ENCODE measurements at regions not wholly inside any gene's neighbourhood (a gene's known extent, or its start where the extent isn't known, plus 50 kb on each side); places are given as distances from the start of the nearest gene placed in this dataset.

GRCh38 chr16:80048250-80048649 lies 447.7 kb upstream of the MAF start:
- Mint-ChIP-seq H3K4me3 (no peak overlapping the region), H3K27me3 (peaks cover 3% of the 10 kb centered on the region), H3K4me1 (no peaks in the 10 kb centered on the region), H3K36me3 (ENCODE audit: low read depth) (no peaks in the 10 kb centered on the region), H3K27ac (no peak overlapping the region), H3K9me3 (peaks cover 3% of the 10 kb centered on the region)
- intact Hi-C loops (cut with micrococcal nuclease), result no loop called here
- ChIA-PET POLR2A (no interaction called here), CTCF (no interaction called here)
- ATAC-seq (ENCODE audit: low read depth) (no peak), DNase-seq (no peak)
- no peak for TF ChIP-seq CTCF (IDR thresholded peaks at IDR 0.05)

- ChIA-PET POLR2A (no interaction called here), CTCF (no interaction called here)
- Mint-ChIP-seq H3K4me3 (no peak overlapping the region), H3K27me3 (peaks cover 3% of the 10 kb centered on the region), H3K36me3 (ENCODE audit: low read depth) (no peaks in the 10 kb centered on the region), H3K27ac (no peak overlapping the region), H3K9me3 (peaks cover 3% of the 10 kb centered on the region), H3K4me1 (no peaks in the 10 kb centered on the region)
- intact Hi-C loops (cut with micrococcal nuclease), result no loop called here
- DNase-seq, result no peak
- no peak for TF ChIP-seq CTCF (IDR thresholded peaks at IDR 0.05)
- no peak for ATAC-seq (ENCODE audit: low read depth)
Observed at GRCh38 chr16:80047842-80048241, 447.3 kb upstream of the MAF start.

- DNase-seq (no peak), ATAC-seq (ENCODE audit: low read depth) (no peak)
- CTCF ChIA-PET, result no interaction called here
- H3K27me3 Mint-ChIP-seq, result peaks cover 3% of the 10 kb centered on the region
- no peak for TF ChIP-seq CTCF (IDR thresholded peaks at IDR 0.05)
- H3K27ac Mint-ChIP-seq, result no peak overlapping the region
- POLR2A ChIA-PET, result no interaction called here
- H3K4me1 Mint-ChIP-seq, result no peaks in the 10 kb centered on the region
- intact Hi-C loops (cut with micrococcal nuclease), result no loop called here
- no peaks in the 10 kb centered on the region for H3K36me3 Mint-ChIP-seq (ENCODE audit: low read depth)
- peaks cover 3% of the 10 kb centered on the region for H3K9me3 Mint-ChIP-seq
- no peak overlapping the region for H3K4me3 Mint-ChIP-seq
Observed at GRCh38 chr16:80046848-80047247, 446.3 kb upstream of the MAF start.

GRCh38 chr16:80046261-80046660 lies 445.7 kb upstream of the MAF start:
- no peak for TF ChIP-seq CTCF (IDR thresholded peaks at IDR 0.05)
- no peaks in the 10 kb centered on the region for H3K36me3 Mint-ChIP-seq (ENCODE audit: low read depth)
- H3K9me3 Mint-ChIP-seq, result peaks cover 3% of the 10 kb centered on the region
- H3K4me3 Mint-ChIP-seq, result no peak overlapping the region
- CTCF ChIA-PET, result no interaction called here
- peaks cover 3% of the 10 kb centered on the region for H3K27me3 Mint-ChIP-seq
- intact Hi-C loops (cut with micrococcal nuclease), result no loop called here
- no peaks in the 10 kb centered on the region for H3K4me1 Mint-ChIP-seq
- H3K27ac Mint-ChIP-seq, result no peak overlapping the region
- POLR2A ChIA-PET, result no interaction called here
- no peak for ATAC-seq (ENCODE audit: low read depth)
- no peak for DNase-seq

GRCh38 chr16:80045861-80046260 lies 445.3 kb upstream of the MAF start:
- H3K4me3 Mint-ChIP-seq, result no peak overlapping the region
- no peaks in the 10 kb centered on the region for H3K36me3 Mint-ChIP-seq (ENCODE audit: low read depth)
- no peak for TF ChIP-seq CTCF (IDR thresholded peaks at IDR 0.05)
- POLR2A ChIA-PET, result no interaction called here
- ATAC-seq (ENCODE audit: low read depth), result no peak
- DNase-seq, result no peak
- CTCF ChIA-PET, result no interaction called here
- intact Hi-C loops (cut with micrococcal nuclease), result no loop called here
- H3K27ac Mint-ChIP-seq, result no peak overlapping the region
- H3K4me1 Mint-ChIP-seq, result no peaks in the 10 kb centered on the region
- H3K9me3 Mint-ChIP-seq, result peaks cover 3% of the 10 kb centered on the region
- peaks cover 3% of the 10 kb centered on the region for H3K27me3 Mint-ChIP-seq
